NCI-H446 (cell line): ENCODE measurements at regions not wholly inside any gene's neighbourhood (a gene's known extent, or its start where the extent isn't known, plus 50 kb on each side); places are given as distances from the start of the nearest gene placed in this dataset.

ENCODE experiments used
- DNase-seq, 2 experiments: peaks; one replicate each; lab custom pipeline; 2025; lab: John Stamatoyannopoulos, UW

DNA sequence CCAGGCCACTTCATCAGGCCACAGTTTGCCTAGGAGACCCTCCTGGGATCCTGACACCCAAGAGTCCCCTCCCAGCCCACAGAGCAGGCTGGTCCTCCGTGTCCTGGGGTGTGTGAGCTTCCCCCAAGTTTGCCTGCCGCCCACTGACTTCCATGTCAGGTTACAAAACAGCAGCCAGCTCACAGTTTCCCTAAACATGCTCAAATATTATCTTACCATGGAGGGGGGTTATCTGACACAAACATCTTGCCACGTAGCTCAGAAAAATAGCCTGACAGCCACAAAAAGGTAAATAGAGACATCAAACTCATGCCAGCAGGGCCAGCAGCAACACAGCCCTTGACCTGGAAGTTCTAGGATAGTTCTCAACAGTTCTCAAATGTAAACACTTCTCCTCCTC, 346.5 kb downstream of the TNS1 start:
- no peak for DNase-seq

DNA sequence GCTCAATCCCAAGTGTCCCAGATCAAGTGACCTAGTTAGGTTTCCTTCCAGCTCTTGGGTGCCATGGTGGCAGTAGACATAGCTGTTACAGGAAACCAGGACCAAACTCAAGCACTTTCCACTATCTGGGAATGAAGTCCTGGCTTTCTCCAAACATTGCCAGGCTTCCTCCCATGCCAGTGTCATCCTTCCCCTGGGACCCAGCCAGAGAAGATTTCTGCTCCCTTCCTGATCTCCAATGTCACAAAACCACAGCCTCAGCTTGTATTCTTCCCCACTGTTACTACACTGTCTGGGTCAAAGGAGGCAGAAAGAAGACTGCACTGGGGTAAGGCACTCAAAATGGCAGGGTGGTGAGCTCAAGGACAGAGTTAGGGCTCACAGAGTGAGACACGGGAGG, 347.1 kb downstream of the TNS1 start:
- DNase-seq, result no peak

DNA sequence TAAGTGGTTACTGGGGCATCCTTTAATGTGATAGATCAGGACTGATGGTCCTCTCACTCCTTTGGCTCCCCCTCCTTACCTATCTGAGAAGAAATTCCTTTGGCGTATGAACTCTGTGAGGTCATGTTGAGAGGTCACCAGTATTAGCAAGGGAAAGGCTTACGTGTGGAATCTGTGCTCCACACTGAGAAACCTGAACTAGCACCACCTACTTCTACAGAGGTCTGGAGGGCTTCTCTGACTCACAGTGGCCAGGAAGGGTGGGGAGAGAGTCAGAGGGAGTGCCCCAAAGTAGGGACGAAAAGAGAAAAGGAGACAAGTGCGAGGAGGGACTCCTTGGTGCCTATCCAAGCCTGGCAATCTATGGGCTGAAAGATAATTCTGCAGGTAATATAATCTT, 348.6 kb downstream of the TNS1 start:
- no peak for DNase-seq

DNA sequence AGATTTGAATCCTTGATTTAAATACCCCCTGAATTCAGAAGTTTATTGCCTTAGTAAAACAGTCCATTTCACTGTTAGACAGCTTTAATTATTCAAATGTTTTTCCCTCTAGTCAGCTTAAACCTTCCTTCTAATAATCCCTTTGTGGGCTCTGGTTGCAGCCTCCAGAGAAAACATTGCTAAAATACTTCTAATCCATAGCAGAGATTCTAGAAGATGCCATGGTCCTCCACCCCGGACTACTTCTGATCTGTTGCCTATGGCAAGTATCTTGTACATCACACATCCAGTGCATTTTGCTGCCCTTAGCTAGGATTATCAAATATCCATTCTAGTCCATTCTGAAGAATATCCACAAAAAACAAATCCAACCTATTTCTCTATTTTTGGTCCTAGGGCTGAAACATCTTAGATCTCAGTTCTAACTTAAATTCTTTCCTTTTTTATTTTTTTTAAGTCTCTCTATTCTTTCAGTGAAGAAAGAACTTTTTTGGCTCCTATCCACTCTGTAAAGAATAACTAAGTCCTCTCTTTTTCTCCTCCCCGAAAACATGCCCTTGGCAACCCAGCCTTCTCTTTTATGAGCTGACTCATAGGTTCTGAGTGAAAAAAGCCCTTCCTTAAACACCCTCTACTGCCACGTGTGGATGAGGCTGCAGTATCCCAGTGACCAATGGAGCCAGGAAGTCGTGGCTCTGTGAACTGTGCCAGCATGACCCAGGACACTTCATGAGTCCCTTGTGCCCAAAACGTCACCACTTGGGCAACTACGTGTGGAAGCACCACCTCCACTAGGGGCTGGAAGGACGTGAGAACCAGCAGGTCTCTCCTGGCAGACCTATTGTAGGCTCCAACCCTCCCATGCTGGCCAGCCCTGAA, 349.8 kb downstream of the TNS1 start:
- no peak for DNase-seq

DNA sequence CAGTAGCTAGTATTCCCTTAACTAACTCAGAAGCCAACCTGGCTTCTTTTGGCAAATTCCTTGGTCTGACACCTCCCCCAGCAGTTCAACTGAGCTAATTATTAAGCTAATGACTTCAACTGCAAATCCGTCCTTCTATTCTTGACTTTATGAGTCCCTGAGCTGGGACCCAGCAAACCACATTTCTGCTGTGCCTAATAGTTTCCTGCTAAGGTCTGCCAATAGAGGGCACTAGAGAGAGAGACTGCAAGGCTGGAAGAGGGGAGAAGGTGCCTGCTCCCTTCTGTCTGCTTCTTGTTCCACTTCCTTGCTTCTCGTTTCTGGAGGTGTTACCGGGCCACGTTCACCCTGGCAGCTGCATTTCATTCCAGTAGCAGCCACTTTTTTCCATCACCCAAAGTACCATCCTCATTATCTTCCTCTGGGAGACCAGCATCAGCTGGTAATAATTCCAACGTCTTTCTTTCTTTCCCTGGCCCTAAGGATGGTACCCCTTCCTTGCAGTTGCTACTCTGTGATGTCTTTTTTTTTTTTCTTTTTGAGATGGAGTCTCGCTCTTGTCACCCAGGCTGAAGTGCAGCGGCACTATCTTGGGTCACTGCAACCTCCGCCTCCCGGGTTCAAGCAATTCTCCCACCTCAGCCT, 352.0 kb downstream of the TNS1 start:
- DNase-seq, result peak; percentile 46 to 68

DNA sequence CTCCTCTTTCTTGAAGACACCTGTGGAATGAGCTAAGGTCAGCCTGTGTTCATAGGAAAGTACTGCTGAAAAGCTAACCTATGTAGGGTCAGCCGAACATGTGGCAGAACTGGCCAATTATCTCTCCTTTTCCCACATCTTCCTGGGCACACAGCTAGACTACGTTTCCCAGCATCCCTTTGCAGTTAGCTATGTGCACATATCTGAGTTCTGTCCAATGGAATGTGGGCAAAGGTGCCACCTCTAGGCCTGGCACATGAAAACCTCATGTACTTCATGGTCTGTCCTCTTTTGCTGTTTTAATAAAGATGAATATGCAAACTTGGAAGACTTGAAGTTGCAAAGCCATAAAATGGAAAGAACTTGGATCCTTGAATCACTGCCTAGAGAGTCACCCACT, 352.6 kb downstream of the TNS1 start:
- no peak for DNase-seq

DNA sequence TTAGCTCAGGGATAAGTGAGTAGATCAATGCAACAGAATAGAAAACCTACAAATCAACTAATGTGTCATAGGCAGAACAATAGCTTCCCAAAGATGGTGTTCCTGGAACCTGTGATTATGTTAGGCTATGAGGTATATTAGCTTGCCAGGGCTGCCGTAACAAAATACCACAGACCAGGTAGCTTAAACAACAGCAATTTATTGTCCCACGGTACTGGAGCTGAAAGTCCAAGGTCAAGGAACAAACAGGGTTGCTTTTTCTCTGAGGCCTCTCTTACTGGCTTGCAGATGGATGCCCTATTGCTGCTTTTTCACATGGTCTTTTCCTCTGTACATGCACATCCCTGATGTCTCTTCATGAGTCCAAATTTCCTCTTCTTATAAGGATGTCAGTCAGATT, 354.9 kb downstream of the TNS1 start:
- no peak for DNase-seq

DNA sequence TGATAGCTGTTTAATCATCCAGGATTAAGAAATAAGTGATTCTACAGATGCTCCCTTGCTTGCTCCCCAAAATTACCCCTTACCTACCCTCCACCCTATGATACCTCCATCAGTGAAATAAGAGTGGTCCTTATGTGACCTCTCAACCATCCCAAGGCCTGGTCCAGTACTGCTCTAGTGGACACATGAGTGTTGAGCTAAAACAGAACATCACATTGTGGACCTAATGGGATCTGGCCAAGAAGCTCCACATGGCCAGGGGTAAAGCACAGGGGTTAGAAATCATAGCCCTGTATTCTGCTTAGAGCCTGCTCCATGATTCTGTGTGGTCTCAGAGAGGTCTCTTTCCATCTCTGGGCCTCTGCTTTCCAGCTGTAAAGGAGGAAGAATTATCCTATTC, 355.6 kb downstream of the TNS1 start:
- no peak for DNase-seq

DNA sequence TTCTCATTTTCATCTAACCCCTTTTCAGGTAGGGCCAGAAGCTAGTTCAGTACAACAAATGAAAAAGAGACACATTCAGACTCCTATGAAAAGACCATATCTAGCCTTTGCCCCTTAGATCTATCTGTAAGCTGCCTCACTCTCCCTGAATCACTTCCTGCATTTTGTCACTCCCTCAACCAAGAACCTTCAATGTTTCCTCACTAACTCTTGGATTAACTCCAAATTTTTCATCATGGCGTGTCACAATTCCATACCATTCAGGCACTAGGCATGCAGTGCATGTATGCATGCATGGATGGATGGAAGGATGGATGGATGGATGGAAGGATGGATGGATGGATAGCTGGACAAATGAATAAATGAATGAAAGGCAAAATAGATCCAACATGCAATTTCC, 356.9 kb downstream of the TNS1 start:
- DNase-seq, result no peak

DNA sequence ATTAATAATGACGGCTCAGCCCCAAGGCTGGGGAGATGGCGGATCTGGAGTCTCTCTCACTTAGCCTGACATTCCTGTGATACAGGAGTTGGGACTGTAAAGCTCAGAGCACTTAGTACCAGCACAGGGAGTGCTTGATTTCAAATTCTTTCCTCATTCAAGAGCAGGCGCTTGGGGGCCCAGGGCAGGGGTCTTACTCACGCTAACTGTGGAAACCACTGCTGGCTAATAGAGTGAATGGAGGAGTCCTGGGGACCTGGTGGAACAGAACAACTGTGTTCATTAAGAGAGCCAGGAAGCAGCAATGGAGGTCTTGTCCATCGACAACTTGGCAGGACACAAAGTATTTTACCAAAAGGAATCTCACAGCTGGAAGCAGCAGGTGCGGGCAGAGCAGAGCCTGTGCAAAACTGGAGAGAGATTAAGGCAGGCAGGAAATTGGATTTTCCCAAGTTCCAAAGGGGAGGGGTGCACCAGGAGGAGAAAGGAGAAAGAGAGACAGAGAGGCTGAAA, 358.9 kb downstream of the TNS1 start:
- DNase-seq, result no peak

DNA sequence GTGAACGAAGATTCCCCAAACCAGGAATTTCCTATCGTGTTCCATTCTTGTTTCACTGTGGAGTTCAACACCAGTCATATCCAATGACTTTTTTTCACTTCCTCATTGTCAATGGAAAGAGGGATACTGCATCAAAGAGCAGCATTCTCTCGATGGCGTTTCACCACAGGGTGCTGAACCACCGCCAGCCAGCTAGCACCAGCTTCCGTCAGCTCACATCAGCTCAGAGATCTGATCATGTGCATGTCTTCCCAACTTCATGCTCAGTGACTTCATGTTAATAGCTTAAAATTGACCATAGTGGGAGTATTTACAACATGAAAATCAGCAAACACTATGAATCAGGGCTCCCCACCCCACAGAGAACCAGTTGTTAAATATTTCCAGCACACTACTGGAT, 359.9 kb downstream of the TNS1 start:
- no peak for DNase-seq

DNA sequence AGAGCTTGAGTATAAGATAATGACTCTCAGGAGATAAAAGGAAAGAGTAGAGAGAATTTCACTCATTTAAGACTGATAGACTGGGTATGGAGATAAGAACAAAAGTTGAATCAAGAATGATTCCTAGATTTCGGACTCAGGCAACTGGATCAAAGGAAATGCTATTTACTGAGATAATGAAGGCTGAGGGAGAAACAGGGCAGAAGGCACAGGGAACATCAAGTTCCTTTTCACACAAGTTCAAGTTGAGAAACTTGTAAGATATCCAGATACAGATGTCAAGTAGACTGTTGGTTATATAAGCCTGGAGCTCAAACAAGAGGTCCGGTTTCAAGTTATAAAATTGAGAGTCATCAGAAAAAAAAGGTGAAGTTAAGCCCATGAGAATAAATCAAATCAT, 360.8 kb downstream of the TNS1 start:
- DNase-seq, result no peak

DNA sequence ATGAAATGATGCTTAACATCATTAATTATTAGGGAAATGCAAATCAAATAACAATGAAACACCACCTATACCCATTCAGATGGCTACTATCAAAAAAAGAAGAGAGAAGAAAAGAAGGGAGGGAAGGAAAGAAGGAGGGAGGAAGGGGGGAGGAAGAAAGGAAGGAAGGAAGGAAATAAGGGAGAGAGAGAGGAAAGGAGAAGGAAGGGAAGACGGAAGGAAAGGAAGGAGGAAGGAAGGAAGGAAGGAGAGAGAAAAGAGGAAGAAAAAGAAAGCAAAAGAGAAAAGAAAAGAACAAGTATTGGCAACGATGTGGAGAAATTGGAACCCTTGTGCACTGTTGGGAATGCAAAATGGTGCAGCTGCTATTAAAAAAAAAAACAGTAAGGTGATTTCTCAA, 363.3 kb downstream of the TNS1 start:
- DNase-seq, result no peak

DNA sequence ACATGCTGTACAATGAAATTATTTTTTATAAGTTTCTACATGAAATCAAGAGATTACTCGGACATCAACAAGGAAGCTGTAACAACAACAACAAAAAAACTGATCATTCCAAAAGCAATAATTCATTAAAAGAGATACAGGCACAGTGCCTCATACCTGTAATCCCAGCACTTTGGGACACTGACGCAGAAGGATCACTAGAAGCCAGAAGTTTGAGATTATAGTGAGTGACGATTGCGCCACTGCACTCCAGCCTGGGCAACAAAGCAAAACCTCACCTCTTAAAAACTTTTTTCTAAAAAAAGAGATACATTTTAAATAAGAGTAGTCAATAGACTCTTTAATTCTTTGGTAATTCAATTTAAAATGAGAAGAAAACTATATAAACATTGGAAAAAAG, 364.3 kb downstream of the TNS1 start:
- DNase-seq, result no peak

DNA sequence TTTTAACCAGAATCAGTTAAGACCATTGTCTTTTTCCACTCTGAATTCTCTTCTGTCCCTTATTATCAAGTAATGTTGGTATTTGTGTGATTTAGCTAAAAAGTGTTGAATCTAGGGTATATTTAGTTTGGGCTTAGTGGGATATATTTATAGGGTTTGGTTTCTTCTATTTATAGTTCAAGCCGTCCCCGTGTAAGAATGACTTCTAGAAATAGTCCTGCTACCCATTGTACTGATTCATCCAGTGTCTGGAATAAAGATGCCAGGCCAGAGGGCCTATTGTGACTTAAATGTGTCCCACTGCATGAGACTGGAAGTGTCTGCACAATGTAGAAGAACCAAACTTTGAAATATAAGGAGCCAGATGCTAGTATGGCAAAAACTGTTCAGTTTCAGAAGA, 364.8 kb downstream of the TNS1 start:
- no peak for DNase-seq

DNA sequence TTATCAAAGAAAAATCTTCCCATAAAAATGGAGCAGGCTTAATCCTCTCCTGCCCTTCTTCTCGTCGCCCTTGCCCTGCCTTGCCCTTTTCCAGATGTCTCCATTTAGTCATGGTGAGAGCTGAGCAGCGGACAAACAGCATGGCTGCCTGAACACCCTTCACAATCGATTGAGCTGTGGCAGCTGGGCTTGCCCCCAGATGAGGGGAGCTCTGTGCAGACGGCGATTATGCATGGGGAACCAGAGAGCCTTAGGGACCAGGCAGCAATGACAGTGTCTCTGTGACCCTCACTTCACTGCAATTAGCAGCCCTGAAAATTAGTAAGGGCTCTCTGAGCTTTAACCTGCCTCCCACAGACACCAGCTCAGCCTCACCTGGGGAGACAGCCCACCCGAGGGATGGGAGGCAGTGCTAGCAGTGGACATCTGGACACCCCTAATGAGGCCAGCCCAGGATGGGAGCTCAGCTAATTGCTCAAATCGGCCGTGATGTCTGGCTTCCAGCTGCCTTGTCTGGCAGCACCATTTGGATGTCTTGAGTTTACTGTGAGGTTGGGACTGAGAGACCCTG, 365.7 kb downstream of the TNS1 start:
- no peak for DNase-seq

DNA sequence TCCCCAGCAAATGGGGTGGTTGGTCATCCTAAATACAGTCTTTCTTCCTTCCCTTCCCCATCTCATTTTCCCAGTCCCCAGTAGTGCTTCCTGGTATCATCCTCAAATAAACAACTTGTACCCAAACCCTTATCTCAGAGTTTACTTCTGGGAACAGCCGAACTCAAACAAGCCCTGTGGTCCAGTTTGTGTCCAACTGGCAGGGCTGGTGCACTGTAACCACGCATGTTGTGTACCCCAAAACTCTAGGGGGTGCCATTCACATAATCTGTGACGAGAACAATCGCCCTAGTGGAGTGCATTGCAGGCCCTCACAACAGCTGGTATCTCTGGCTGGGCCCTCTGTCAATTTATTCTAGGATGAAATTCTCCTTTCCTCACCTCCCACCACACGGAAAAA, 366.2 kb downstream of the TNS1 start:
- DNase-seq, result no peak

DNA sequence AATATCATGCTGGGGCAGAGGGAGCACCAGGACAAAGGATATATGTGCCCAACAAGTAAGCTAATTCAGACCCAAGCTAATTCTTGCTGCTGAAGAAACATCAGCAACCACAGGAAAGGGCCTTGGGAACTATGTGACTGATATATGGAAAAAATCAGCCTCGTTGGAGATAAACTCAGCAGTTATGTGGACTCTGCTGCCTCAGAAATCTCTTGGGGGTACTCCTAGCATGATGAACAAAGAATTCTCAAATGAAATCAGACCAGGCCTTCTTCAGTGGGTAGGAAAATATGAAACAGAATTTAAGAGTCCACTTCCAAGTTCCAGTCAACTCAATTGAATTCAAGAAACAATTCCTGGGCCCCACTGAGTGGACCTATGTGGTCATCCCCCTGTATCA, 367.9 kb downstream of the TNS1 start:
- no peak for DNase-seq

DNA sequence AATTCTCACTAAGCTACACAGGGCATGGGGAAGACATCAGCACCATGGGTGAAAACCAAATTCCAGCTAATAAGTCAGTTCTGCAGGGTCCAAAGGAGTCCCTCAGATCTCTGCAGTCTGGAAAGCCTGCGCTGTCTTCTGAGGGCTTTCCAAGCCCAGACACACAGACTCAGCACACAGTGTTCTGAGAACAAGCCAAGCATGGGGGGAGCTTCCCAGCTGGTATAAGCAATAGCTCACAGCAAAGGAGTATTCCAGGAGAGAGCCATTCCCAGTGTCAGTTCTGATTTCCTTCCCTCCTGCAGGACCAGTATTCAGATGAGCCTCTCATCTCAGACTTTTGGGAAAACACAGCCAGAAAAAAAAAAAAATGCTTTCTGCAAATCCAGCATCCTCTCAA, 370.8 kb downstream of the TNS1 start:
- DNase-seq, result no peak

DNA sequence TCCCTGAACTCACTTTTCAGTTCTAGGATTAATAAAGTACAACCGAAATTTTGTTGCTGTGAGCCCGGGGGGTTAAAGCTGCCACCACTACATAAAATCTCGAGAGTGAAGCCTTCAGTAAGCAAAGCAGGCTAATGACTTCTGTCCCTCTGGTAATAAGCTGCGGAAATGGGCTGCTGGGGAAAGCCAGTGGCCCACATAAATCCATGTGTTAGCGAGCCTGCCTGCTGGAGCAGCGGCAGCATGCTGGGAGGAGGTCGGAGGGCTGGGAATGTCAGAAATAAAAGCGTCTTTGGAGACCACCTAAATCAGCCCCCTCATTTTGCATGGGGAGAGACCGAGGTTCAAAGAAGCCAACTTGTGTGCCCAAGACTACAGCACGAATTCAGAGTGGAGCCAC, 371.7 kb downstream of the TNS1 start:
- no peak for DNase-seq

DNA sequence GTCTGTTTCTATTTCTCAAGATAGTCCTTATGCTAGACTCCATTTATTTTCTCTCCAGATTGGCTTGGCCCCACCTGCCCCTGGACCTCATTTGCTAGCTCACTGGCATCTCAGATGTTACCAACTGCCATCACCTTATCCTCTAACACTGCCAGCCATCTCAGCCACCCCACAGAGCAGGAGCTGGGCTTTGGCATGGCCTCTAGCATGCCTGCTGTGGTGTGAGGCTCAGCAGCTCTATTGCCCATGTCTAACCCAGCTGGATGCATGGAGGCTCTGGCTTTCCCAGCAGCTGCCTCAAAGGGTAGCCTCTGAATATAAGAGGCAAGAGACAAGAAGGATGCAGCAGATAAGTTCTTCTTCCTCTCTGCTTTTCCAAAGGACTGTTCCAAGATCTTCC, 373.4 kb downstream of the TNS1 start:
- DNase-seq, result no peak

DNA sequence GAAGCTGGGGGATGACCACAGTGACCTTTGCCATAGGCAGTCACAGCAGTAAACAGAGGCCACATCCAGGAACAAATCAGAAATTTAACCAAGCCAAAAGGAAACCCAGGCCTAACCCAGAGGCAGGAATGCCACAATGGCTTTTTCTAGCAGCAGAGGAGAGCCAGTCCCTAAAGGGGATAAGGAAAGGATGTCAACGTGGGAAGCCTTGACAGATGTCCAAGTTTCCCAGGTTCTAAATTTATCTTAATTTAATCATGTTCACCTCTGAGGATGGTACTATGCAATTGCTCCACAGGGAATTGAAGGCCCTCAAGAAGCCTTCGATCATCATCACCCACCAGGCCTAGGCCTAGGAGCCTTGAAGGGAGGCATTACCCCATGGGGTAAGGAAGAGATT, 374.7 kb downstream of the TNS1 start:
- DNase-seq, result no peak

DNA sequence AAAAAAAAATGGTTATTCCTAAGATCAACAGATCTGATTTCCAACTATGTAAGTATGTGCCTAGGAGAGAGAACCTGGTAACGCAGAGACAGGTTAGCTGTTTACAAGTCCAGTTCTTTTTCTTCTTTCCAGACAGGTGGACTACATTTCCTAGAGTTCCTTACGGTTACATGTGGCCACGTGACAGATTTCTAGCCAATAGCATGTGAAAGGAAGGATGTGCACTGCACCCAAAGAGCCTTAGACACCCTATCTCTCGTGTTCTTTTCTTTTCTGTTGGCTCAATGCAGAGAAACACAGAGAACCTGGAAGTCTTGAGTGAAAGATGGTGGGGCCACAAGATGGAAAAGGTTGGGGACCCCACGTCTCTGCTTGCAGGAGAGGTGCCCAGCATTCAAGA, 375.9 kb downstream of the TNS1 start:
- no peak for DNase-seq
